ENCODE measurements at regions not wholly inside any gene's neighbourhood (a gene's known extent, or its start where the extent isn't known, plus 50 kb on each side); places are given as distances from the start of the nearest gene placed in this dataset.

GRCh38 chr12:91868054-91868453 lies 277.6 kb downstream of the BTG1 start (continued):
- TF ChIP-seq REST (IDR thresholded peaks at IDR 0.05) (no peak), TAF1 (conservative IDR thresholded peaks at IDR 0.05) (no peak), GABPA (IDR thresholded peaks at IDR 0.05 in 1 of 2, conservative IDR thresholded peaks at IDR 0.05 in 1 of 2) (no peak)

- H3K9ac ChIP-seq (ENCODE audit: low read depth in 1 of 2, low read length in 2 of 2), result no peak overlapping the region
- no peaks in the 10 kb centered on the region for H3K9me3 ChIP-seq (ENCODE audit: control insufficient read depth in 4 of 4, low read length in 3 of 4)
- H3K27me3 ChIP-seq (ENCODE audit: control insufficient read depth in 4 of 4, insufficient read depth in 4 of 4, low read length in 3 of 4), result no peaks in the 10 kb centered on the region
- TF ChIP-seq ATF3 (IDR thresholded peaks at IDR 0.05) (no peak), EGR1 (IDR thresholded peaks at IDR 0.05; ENCODE audit: low read depth in 2 of 2) (no peak), HNF4A (conservative IDR thresholded peaks at IDR 0.05) (no peak), TAF1 (conservative IDR thresholded peaks at IDR 0.05) (no peak), FOXA2 (IDR thresholded peaks at IDR 0.05) (no peak), ZBTB33 (IDR thresholded peaks at IDR 0.05) (no peak), JUND (IDR thresholded peaks at IDR 0.05) (no peak), RAD21 (IDR thresholded peaks at IDR 0.05) (no peak), YY1 (IDR thresholded peaks at IDR 0.05) (no peak), NR2F2 (IDR thresholded peaks at IDR 0.05) (no peak), MAX (IDR thresholded peaks at IDR 0.05) (no peak), CTCF (IDR thresholded peaks at IDR 0.05; ENCODE audit: low read depth, low read length, missing input control) (no peak), HNF4G (IDR thresholded peaks at IDR 0.05) (no peak), FOXA1 (IDR thresholded peaks at IDR 0.05) (no peak), REST (IDR thresholded peaks at IDR 0.05) (no peak)
- H3K4me3 ChIP-seq (ENCODE audit: low read depth in 1 of 3, low read length in 3 of 3), result no peak overlapping the region
- WGBS, result 94% methylated on average over 5 of the region's 5 CpGs
- no peak for DNase-seq (ENCODE audit: low spot score)
- H3K4me1 ChIP-seq (ENCODE audit: control insufficient read depth in 4 of 4, insufficient read depth in 4 of 4, low read length in 3 of 4), result no peaks in the 10 kb centered on the region
- no peaks in the 10 kb centered on the region for H3K36me3 ChIP-seq (ENCODE audit: control insufficient read depth in 4 of 4, insufficient read depth in 3 of 4, low read depth in 1 of 4, low read length in 3 of 4)
- H3K27ac ChIP-seq (ENCODE audit: low read depth in 1 of 2, low read length in 2 of 2), result no peak overlapping the region
These were observed 279.1 kb downstream of the BTG1 start for GRCh38 chr12:91866566-91866965.

Data from liver (tissue), 8 donors.